ENCODE measurements at regions not wholly inside any gene's neighbourhood (a gene's known extent, or its start where the extent isn't known, plus 50 kb on each side); places are given as distances from the start of the nearest gene placed in this dataset.

DNA sequence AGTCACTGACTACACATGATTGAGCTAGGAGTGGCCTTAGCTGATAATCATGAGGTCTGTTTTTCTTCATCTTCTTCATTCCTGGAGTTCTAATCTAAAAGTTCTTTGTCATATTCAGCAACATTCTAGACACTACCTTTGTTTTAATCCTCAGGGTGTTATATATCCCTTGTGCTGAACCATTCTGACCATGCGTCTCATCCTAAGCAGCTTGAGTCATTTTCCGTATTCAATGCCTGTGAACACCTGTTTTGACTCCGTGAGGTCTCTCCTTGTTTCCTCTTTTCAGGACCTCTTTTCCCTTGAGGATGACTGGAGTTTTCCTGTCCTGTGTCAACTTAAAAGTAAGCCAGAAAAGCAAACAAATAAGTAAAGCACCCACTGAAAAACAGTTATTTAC is 597.9 kb downstream of the GBA3 start:
- TF ChIP-seq, protein P1, sequence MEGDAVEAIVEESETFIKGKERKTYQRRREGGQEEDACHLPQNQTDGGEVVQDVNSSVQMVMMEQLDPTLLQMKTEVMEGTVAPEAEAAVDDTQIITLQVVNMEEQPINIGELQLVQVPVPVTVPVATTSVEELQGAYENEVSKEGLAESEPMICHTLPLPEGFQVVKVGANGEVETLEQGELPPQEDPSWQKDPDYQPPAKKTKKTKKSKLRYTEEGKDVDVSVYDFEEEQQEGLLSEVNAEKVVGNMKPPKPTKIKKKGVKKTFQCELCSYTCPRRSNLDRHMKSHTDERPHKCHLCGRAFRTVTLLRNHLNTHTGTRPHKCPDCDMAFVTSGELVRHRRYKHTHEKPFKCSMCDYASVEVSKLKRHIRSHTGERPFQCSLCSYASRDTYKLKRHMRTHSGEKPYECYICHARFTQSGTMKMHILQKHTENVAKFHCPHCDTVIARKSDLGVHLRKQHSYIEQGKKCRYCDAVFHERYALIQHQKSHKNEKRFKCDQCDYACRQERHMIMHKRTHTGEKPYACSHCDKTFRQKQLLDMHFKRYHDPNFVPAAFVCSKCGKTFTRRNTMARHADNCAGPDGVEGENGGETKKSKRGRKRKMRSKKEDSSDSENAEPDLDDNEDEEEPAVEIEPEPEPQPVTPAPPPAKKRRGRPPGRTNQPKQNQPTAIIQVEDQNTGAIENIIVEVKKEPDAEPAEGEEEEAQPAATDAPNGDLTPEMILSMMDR (IDR thresholded peaks at IDR 0.05; ENCODE audit: control extremely low read depth, extremely low read depth, low read depth, missing control alignments): no peak
- DNase-seq (ENCODE audit: extremely low spot score): no peak
- ChIA-PET CTCF (interaction anchor here (0.7 to 1.7 kb wide), 4 partner anchors 11 to 30 kb away, joined by 3 to 5 read pairs (median 4); no protein-coding TSS in a partner anchor), POLR2A (no interaction called here)

DNA sequence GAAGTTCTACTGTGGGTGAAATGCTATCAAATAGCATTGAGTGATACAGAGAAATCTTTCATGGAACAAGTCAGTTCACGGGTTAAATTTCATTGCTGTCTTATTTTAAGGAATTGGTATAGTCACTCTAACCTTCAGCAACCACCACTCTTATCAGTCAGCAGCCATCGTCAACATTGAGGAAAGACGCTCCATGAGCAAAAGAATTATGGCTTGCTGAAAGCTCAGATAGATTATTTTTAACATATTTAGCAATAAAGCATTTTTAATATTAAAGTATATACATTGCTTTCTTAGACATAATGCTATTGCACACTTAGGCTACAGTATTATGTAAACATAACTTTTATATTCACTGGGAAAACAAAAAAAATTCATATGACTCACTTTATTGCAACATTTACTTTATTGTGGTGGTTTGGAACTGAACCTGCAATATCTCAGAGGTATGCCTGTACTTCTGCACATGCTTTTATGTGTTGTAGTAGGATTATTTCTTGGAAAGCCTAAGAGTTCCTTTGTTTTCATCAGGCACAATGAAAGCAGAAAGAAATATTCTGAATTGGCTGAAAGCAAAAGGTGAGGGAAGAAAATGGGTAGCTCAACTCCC is 586.7 kb downstream of the GBA3 start:
- POLR2A ChIA-PET: no interaction called here
- TF ChIP-seq, protein P1 (IDR thresholded peaks at IDR 0.05; ENCODE audit: control extremely low read depth, extremely low read depth, low read depth, missing control alignments): no peak
- CTCF ChIA-PET: interaction anchor here (1.0 to 1.5 kb wide), 2 partner anchors 10 to 61 kb away, joined by 3 to 5 read pairs; no protein-coding TSS in a partner anchor
- DNase-seq (ENCODE audit: extremely low spot score): no peak

DNA sequence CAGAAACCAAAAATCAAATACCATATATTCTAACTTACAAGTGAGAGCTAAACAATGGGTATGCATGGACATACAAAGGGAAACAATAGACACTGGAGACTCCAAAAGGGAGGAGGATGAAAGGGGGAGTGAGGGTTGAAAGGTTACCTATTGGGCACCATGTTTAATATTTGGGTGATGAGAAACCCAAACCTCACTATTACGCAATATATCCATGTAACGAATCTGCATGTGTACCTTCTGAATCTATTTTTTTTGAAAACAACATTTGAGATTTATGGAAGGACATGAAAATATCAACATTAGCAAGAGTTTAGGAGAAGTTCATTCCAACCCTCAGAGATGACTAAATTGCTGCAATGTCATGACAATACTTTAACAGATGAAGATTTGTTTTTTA is 586.1 kb downstream of the GBA3 start:
- TF ChIP-seq, protein P1 (IDR thresholded peaks at IDR 0.05; ENCODE audit: control extremely low read depth, extremely low read depth, low read depth, missing control alignments): no peak
- DNase-seq (ENCODE audit: extremely low spot score): no peak
- ChIA-PET POLR2A (no interaction called here), CTCF (interaction anchor here (1.0 to 1.5 kb wide), 2 partner anchors 11 to 61 kb away, joined by 3 to 5 read pairs; no protein-coding TSS in a partner anchor)

DNA sequence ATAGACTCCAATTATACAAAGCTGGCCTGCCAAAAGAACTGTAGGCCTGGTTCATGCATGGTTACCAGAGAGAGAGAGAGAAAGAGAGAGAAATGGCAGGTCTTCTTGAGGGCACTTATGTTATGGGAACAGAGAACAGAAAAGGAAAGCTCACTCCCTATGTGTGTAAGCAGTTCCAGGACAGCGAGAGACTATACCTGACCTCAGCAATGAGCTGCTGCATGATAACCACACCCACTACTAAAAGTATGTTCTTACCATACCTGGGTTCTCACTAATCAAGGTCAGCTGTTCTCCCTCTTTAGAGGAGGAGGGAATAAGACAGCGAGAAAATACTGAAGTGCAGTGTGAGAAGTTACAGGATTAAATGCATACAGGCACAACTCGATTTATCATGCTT is 583.3 kb downstream of the GBA3 start:
- ChIA-PET CTCF (interaction anchor here (2.3 kb wide), 1 partner anchor 12 kb away, joined by 8 read pairs; no protein-coding TSS in a partner anchor), POLR2A (no interaction called here)
- TF ChIP-seq, protein P1 (IDR thresholded peaks at IDR 0.05; ENCODE audit: control extremely low read depth, extremely low read depth, low read depth, missing control alignments): no peak
- DNase-seq (ENCODE audit: extremely low spot score): no peak

DNA sequence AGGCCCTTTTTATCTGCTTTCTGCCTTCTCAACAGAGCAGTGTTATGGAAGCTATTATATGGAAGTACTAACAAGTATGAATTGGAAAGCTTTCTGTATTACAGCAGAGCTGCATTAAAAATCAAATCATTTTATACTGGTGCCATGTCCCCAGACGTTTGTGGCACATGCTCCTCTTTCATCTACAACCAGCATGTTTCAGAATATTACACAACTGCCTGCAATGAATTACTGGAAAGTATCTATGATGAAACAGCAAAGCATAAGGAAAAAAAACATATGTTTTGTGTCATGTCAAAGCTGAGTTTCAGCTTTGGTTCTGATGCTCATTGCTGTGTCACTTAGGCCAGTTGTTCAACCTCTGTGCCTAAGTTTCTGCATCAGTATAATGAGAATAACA is 576.8 kb downstream of the GBA3 start:
- CTCF ChIA-PET: interaction anchor here (1.4 kb wide), 1 partner anchor 8 kb away, joined by 4 read pairs; no protein-coding TSS in a partner anchor
- POLR2A ChIA-PET: no interaction called here
- TF ChIP-seq, protein P1 (IDR thresholded peaks at IDR 0.05; ENCODE audit: control extremely low read depth, extremely low read depth, low read depth, missing control alignments): no peak
- no peak for DNase-seq (ENCODE audit: extremely low spot score)

DNA sequence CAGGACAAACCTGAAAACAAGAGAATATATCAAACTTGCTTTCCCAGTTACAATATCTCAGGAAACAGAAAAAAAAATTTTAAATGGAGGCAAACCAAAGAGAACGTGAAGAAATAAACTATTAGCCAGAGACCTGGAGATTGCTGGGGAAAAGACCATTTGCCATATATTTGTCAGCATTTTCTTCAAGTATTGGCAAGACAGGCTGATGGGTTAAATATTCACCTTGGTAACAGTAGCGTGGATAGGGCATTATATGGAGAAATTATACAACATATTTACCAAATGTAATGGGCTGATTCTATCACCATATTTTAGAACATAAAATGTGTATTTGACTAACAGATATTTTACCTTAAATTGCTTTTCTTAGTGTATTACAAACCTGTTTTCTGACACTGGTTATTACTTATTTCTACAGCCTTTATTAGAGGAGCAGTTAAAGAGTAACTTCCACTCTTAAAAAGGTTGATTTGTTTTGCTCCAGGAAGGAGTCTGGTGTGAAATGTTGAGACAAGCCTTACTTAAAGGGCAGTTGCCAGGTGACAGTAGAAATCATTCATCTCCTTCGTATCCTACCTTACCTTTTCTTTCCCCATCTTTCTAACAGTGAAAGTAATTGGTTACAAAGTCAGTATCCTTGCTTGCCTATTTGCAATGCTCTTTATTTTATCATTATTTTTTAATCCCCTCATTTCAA is 575.5 kb downstream of the GBA3 start:
- CTCF ChIA-PET: interaction anchor here (1.4 kb wide), 1 partner anchor 10 kb away, joined by 4 read pairs; no protein-coding TSS in a partner anchor

More for the DNA sequence above, 575.5 kb downstream of the GBA3 start:
- TF ChIP-seq, protein P1 (IDR thresholded peaks at IDR 0.05; ENCODE audit: control extremely low read depth, extremely low read depth, low read depth, missing control alignments): no peak
- POLR2A ChIA-PET: no interaction called here
- no peak for DNase-seq (ENCODE audit: extremely low spot score)

Measured in GM10248 (cell line).